Activated T-cell treated with anti-CD3 and anti-CD28 coated beads for 48 hours (primary cell): ENCODE measurements at regions not wholly inside any gene's neighbourhood (a gene's known extent, or its start where the extent isn't known, plus 50 kb on each side); places are given as distances from the start of the nearest gene placed in this dataset.
"Not testable (repeated sequence)": the region's sequence is repeated elsewhere in the genome, so short reads cannot be mapped to it uniquely, and the experiment has no call there.

Experiments used
- DNase-seq: peaks from one replicate; pipeline ENCODE4 v3.0.0-alpha.2; 2020; ENCODE audit warnings: low read depth

DNA sequence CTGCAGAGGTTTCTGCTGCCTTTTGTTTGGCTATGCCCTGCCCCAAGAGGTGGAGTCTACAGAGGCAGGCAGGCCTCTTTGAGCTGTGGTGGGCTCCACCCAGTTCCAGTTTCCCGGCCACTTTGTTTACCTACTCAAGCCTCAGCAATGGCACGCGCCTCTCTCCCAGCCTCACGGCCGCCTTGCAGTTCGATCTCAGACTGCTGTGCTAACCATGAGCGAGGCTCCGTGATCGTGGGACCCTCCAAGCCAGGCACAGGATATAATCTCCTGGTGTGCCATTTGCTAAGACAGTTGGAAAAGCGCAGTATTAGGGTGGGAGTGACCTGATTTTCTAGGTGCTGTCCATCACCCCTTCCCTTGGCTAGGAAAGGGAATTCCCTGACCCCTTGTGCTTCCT, 566.6 kb downstream of the TMEM38B start:
- not testable (repeated sequence) for DNase-seq

DNA sequence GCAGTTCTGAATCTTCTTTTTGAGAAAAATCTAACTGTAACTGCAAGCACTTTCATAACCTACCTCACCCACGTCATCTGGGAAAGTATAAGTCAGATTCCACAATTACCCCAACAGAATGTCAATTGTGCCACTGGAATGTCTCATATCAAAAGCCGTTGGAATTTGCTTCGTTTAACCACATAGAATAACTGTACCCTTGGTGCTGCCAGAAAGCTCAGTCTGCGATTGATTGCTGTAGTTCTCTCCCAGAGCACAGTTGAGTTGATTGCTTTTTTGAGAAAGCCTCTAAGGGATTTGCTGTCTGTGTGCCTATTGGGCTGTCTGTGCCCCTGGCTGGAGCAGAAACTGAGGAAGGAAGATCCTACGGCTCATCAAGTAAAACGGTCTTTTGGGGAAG, 583.6 kb downstream of the TMEM38B start:
- no peak for DNase-seq

DNA sequence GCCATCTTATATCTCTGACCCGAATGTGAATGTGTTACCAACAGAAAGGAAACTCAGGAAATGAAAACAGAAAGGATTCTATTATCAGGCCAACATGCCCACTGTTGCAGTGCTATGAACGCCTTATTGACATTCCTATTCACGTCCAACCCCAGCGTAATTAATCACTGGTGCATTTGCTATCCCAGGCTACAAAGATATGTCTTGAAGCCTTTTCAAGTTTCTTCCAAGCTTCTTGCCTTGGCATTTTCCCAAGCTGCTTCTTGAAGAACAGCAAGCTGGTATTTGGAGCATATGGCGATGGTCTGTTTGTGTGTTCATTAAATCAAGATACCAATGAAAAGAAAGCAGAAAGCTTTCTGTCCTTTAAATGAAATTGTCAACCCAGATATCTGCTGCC, 579.2 kb upstream of the ZNF462 start:
- no peak for DNase-seq

DNA sequence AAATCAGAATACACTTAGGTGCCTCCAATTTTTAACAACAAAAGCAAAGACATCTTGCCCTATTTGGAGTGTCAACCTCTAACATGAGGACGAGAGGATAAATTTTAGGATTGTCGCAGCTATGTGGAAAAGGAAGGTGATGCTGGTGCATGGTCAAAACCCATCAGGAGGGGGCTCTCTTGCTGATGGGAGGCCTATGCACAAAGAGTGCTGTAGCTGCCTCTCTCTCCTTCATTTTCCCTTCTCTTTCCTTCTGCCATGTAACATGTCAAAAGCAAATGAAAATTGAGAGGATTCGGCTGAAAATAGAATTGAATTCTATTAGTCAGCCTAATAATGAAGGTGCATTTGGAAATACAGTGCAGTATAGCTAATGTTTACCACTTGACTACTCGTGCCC, 578.7 kb upstream of the ZNF462 start:
- DNase-seq: no peak

DNA sequence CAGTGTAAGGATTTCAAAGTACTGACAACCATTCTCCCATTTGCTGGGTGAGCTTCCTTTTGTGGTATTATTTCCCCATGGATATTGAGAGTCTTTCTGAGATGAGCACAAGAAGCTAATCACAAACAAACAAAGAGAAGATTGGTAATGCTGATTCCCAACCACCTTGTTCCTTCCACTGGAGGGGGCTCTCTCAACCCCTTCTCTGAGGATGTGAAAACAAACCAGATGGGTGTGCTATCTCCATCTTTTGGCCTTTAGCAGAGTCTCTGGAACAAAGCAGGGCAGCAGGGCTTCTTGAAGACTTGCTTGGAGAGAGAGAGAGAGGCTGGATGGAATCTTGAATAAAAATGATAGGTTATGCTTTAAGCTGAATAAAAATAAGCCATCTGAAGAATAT, 576.7 kb upstream of the ZNF462 start:
- no peak for DNase-seq

DNA sequence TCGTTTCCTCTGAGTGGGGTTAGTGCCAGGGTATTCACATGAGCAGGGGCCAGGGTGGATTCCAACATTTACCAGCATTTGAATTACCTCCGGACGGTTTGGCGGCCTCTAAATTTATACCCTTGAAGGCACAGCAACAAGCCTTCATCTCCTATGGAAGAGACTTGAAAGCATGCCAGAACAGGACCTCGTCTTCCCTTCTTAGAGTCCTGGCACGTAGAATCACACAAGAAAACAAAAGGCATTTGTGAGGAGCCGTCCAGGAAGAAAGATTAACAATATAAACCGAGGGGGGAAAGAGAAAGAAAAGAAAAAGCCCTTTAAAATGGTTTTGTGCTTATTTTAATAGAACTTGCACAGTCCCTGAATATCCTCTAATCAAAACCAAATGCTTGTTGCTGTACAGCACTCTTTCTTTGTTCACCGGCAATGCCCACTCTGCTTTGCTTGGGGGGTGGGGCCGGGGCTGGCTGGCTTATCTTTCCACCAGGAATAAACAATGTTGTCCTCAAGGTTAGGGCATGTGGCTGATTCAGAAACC, 575.8 kb upstream of the ZNF462 start:
- no peak for DNase-seq

DNA sequence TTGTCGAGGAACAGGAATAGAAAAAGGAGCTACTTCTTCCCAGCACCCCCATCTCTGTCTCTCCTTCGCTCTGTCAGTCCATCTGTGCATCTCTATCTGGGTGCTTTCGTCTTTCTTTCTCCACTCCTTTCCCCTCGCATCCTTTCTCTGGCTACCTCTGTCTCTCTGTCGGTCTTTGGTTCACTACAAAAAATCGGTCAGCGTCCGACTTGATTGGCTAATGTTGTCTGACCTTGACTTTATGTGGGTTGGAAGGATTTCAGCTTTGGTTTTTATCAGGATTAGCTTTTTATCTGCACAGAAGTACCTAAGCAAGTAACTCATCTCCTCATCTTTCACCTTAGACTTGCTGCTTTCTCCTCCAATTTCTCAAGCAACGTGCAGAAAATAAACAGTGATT, 575.2 kb upstream of the ZNF462 start:
- no peak for DNase-seq

DNA sequence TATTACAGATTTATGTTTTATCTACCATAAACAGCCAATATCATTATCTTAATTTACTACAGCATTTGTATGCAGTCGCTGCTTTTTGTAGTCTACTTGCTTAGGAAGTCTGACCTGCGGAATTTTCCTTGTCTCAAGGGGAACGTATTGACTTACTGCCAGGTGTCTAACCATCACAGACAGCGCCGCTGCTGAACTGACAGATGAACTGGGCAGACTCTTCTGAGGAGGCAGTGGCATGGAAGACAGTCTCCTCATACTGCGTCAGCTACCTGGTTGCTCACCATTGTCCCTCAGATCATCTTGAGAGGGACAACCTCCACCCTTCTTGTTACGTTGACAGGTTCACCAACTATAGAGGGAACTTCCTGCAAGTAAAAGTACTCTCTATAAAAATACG, 574.3 kb upstream of the ZNF462 start:
- DNase-seq: no peak

DNA sequence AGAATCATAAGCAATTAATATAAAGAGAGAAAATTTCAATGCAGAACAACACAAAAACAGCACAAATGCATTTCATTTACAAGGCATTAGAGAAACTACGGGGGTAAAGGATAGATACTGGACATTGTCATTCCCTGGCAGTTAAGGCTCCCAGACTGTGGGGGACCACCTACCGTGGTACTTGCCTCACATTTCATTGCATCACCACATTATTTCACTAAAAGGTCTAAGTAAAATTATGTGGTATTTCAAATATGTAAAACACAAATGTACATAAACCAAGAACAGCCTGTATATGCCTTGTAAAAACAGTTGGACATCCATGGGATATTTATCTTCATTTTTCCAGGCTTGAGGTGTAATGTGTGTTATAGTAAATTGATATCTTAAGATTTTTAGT, 571.2 kb upstream of the ZNF462 start:
- no peak for DNase-seq

DNA sequence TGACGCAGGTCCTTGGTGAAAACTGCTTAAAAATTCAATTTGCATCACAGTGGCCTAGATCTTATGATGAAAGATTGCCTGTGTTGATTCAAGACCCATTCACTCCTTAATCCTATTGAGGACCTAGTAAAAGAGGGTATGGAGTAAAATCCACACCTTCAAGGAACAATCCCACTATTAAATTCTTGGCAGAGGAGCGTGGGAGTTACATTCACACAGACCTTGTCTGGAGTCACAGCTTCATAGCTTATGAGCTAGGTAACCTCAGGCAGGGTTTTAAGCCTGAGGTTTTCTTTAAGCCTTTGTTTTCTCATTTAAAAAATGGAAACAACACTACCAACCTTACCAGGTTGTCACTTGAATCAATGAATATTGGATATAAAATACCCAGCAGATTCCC, 566.5 kb upstream of the ZNF462 start:
- DNase-seq: no peak

DNA sequence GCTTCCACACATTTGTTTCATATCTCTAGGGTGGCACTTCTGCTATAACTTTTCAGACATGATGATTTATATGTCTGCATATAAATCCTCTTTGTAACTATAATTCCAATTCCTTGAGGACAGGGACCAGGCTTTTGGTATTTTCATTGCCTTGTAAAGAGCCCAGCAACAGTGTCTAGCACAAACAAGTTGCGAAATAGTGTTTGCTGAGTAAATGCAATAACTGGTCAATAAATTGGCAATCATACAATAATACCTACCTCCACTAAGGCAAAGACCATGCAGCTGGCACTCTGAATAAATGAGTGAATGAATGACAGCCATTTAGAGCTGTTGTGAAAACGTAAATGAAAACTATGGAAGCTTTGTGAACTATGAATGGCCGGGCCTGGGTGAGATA, 564.0 kb upstream of the ZNF462 start:
- DNase-seq: no peak

DNA sequence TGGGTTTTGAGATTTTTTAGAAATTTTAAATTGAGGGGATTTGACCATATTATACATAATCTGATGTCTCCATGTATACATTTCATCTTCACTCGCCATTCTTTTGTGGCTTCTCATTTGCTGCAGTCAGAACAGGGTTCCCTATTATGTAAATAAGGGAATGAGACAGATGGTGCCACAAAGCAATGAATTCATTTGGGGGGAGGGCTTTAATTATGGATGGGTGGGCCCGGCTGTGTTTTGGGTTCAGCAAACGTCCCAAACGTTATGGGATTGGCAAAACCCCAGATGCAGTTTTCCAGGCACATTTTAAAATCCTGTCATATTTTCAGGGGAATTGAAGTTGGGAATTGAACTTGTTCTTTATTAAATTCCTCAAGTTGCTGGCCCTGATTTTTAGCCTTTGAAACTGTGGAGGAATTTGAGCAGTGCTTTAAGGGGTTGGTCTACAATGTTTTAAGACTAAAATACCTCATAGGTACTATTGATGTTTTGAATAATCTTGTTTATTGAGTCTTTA, 558.5 kb upstream of the ZNF462 start:
- no peak for DNase-seq

DNA sequence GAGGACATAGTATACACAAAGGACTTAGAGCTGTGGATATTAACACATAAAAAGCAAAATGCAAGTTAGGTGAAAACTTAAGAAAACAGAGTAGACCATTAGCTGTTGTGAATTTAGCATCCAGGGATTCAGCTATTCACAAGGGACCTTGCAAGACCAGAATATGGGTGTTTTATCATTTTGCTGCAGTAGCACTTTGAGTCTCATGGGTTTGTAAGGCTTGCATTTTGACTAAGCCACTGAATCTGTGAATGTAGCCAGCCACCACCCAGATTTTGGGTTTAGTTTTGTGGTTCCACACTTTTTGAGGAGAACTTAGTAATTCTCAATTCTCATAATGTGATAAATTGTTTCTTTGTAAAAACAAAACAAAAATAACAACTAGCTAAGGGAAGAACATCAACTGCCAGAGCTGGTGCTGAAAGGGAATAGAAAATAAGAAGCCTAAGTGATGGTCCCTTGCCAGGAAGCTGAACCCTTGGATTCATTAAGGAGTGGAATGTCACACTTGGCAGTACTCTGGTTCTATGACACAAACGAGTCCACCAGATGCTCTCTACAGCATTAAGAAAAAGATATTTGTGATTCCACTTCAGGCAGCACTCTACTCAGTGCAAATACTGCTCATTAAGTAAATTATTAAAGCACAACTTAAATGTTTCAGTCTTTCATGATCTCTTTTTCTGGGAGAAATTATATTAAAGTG, 557.4 kb upstream of the ZNF462 start:
- no peak for DNase-seq

DNA sequence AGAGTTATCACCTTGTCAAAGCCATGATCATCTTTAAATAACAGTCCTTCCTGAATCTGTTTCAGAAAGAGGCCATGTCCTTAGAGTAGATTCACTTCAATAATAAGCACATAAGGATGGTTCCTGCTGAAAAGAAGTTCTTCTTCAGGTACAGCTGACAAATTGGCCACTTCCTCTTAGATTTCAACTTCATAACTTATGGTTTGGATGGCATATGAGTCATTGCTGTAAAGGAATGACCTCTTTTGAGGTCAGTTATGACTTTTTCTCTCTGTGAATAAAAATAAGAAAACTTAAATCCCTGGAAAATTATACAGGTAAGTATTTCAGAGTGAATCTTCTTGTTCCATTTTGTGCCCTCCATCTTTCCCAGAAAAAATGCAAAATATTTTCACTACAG, 555.3 kb upstream of the ZNF462 start:
- no peak for DNase-seq

DNA sequence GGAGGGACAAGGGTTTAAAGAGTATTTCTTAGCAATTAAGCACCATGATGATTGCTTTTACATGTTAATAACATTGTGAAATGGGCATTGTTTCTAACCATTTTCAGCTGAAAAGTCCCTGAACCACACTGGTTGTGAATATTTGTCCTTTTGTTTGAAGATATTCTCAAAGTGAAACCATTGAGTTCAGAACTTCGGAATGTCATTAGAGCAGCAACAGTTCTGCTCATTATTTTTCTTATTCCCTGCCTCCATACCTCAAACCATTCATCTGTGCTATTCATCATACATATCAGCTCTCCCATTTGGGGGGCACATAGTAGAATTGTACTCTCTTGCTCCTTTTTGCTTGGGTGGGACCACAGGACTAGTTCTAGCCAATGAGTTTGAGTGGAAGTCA, 553.0 kb upstream of the ZNF462 start:
- no peak for DNase-seq

DNA sequence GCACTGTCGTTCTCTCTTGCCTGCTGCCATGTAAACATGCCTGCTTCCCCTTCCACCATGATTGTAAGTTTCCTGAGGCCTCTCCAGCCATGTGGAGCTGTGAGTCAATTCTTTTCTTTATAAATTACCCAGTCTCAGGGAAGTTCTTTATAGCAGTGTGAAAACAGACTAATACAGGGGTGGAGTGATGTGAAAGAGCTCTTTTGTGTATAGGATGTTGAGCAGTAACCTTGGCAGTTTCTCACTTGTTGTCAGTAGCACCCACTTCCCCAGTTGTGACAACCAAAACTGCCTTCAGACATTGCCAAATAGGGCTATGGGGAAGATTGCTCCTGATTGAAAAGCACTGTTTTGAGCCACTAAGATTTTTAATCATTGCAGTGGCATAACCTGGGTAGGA, 552.2 kb upstream of the ZNF462 start:
- no peak for DNase-seq

DNA sequence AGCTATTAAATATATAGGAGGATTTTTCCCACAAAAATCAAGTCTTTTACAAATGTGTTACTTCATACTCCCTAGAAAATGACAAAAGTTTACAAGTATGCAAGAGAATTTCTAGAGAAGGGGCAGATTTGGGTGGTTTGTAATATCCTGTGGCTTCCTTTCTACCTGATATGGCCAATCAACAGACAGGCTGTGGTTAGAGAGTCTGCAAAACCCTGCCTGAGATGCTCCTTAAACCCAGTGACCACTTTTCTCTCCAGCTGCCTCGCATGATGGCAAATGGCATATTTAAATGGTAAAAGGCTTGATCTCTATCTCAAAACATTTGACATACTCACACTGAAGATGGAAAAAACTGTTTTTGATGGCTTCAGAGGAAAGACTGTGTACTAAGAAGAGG, 550.1 kb upstream of the ZNF462 start:
- no peak for DNase-seq

DNA sequence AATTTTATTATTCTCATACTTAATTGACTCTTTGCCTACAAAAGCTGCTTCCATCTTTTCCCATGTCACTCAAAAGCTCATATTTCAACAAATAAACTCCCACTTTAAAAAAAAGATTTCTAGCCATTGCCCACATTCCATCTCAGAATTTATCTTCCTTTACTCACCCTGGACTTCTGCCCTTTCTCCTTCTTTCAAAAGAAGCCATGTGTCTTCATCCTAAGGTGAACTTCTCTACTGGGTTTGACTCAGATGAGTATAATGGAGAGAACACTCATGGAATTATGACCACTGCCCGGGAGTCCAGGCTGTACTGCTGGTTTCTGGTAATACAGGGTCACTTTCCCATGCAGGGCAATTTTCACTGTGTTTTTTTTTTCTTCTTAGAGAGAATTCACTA, 548.5 kb upstream of the ZNF462 start:
- DNase-seq: no peak

DNA sequence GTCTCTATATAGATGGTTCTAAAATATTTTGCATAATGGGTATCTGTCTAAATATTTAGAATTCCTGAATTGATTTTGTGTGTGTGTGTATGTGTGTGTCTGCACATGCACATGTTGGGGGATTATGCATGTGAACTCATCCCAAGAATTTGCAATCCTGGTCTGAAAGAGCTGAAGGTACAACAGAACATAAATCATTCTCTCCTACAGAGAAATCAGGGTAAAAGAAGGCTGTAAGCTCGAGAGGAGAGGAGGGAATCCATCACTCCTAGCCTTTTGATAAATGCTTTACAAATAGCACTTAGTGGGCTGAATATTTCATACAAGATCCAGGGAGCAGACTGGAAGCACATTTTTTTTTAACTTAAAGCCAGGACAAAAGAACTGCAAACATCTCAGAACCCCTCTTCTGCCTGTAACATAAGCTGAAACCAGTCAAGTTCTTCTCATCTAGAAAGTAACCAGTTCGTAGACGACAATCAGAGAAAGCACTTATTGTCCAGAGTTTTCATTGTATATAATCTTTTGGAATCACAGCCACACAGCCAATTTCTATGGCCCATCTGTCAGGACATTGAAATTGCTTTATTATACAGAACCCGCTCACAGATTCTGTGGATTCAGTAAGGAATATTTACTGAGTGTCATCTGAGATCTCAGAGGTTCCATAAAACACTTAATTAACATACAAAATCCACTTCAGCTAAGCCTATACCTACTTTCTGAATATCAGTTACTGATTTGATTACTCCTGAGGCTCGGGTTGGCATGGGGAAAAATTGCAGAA, 541.4 kb upstream of the ZNF462 start:
- DNase-seq: no peak

DNA sequence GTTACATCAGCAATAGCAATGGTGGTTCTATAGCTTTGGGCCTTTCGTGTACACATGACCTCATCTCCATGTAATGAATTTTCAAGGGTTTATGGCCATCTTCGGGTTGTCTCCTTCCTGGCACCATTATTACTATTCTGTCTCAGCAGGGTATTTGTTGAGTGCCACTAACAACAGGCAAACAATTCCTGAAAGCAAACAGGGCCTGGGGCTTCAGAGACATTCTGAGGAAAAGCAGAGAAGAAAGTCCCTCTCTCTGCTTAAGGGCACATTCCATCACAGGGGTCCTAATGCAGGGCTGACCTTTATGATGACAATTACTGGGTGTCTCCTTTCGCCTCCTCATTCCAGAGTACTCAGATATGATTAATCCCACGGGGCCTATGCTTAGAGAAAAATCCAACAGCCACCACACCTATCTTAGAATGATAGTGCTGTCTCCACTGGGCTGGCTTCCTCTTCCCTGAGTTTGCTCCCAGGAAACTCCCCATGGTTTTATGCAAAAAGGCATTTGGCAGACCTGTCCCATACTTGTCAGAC, 540.2 kb upstream of the ZNF462 start:
- no peak for DNase-seq

DNA sequence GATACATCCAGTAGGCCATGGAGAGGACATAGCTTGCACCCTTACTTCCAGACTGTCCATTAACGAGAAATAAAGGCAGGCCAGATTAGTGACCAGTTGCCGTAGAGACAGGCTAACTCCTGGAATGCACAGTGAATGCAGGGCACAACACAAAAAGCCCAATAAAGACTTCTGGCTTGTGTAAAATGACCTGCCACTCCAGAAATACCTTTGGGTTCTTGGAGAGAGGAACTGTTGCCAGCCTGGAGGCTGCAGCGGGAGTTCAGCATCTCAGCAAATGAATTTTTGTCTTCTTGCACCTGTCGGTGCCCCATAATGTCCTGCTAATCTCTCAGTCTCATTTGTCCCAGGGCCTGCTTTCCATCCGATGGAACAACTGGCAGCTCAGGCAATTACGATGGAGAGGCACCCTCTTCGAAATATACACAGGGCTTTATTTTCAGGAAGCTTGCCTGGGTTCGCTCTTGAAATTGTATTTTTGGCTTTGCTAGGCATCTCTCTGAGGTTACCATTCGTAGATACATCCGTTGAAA, 538.8 kb upstream of the ZNF462 start:
- no peak for DNase-seq

DNA sequence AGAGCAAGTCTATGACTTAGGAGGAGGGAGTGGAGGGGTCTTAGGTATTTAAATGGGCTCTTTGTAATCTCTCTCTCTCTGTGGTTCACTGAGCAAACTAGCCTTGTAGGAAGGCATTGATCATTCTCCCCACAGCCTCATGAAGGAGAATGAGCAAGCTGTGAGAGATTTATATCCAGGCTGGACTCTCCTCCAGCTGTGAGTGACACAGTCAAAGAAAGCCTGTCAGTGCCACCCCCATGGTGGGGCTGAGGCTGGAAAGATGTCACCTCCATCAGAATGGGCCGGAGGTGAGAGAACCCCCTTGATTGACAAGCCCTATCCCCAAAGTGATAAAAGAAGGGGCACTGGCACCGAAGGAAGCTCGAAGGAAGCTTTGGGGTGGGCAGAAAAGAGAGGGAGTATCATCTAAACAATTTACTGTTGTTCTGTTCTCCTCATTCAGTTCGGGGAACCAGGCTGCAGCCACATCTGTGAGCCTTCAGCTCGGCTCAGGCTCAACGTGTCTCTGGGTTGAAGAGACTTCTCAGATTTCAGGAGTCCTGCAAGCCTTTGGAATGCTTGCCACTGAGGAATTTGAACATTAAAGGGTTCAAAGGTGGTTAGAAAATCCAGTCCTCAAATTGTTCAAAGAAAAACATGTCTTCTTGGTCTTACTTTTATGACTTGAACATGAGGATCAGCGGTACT, 538.2 kb upstream of the ZNF462 start:
- no peak for DNase-seq
